H1 (cell line): ENCODE measurements at regions not wholly inside any gene's neighbourhood (a gene's known extent, or its start where the extent isn't known, plus 50 kb on each side); places are given as distances from the start of the nearest gene placed in this dataset.
"Not testable (repeated sequence)": the region's sequence is repeated elsewhere in the genome, so short reads cannot be mapped to it uniquely, and the experiment has no call there.

Experiments used
- CTCF ChIA-PET: fragments of 300-600 bp; sonication (Branson Sonifier 250); formaldehyde crosslinking; loops from one replicate; lab custom pipeline; 2021; ENCODE audit not compliant: partially characterized antibody; lab: Charles Lee
- POLR2A ChIA-PET: fragments of 300-600 bp; sonication (Branson Sonifier 250); formaldehyde crosslinking; loops from one replicate; lab custom pipeline; 2021; ENCODE audit warnings: inconsistent platforms; ENCODE audit not compliant: partially characterized antibody; lab: Charles Lee
- DNase-seq, 2 experiments: peaks; one replicate each; pipeline versions ENCODE4 v3.0.0 to v3.0.0-alpha.2; 2010 to 2022; ENCODE audit warnings: low spot score in 2 of 2, low read depth in 1 of 2, mixed read lengths in 1 of 2
- FAIRE-seq: peaks from 2 replicates; lab custom pipeline; 2011; peaks lifted over from hg19 to GRCh38; lab: Jason Lieb, UNC
- H2AFZ ChIP-seq: 2 replicates; pipeline ENCODE4 v1.8.1; 2012; ENCODE audit warnings: low read length, inconsistent platforms
- H2AK5ac ChIP-seq: 2 replicates; pipeline ENCODE4 v1.6.1; 2013; ENCODE audit warnings: low read depth, low read length
- H2BK120ac ChIP-seq: replicated peaks from 2 replicates; pipeline ENCODE3; 2013; ENCODE audit warnings: low read depth, low read length, inconsistent platforms
- H2BK12ac ChIP-seq: 2 replicates; pipeline ENCODE4 v1.6.1; 2013; ENCODE audit warnings: low read depth, low read length
- H2BK15ac ChIP-seq: 2 replicates; pipeline ENCODE4 v1.6.1; 2013; ENCODE audit warnings: low read length
- H2BK20ac ChIP-seq: 2 replicates; pipeline ENCODE4 v1.6.1; 2013; ENCODE audit warnings: low read length
- H2BK5ac ChIP-seq: 2 replicates; pipeline ENCODE4 v1.6.1; 2013; ENCODE audit warnings: low read depth, low read length
- H3K14ac ChIP-seq: 2 replicates; pipeline ENCODE4 v1.6.1; 2013; ENCODE audit warnings: inconsistent platforms; ENCODE audit not compliant: insufficient read length
- H3K18ac ChIP-seq: 2 replicates; pipeline ENCODE4 v1.6.1; 2013; ENCODE audit warnings: low read length; ENCODE audit errors: extremely low read depth
- H3K23ac ChIP-seq: 2 replicates; pipeline ENCODE4 v1.6.1; 2013; ENCODE audit warnings: inconsistent platforms; ENCODE audit not compliant: insufficient read length
- H3K23me2 ChIP-seq: 2 replicates; pipeline ENCODE4 v1.6.1; 2013; ENCODE audit warnings: low read depth, low read length
- H3K27ac ChIP-seq: 2 replicates; pipeline ENCODE4 v1.6.1; 2011; ENCODE audit warnings: low read depth, low read length, inconsistent platforms
- H3K27me3 ChIP-seq, 4 experiments: replicated peaks in 1 of 4; 1 replicate in 1 of 4; 2 replicates in 3 of 4; pipeline versions ENCODE4 v1.6.1 to v1.8.1; 2011 to 2013; ENCODE audit warnings: low read length in 3 of 4, mild to moderate bottlenecking in 3 of 4, inconsistent platforms in 2 of 4, mixed read lengths in 2 of 4, moderate library complexity in 1 of 4; ENCODE audit not compliant: control insufficient read depth in 3 of 4, insufficient read depth in 3 of 4; ENCODE audit errors: extremely low read depth in 1 of 4
- H3K36me3 ChIP-seq, 4 experiments: 2 replicates each; pipeline versions ENCODE4 v1.6.1 to v1.8.1; 2011 to 2013; ENCODE audit warnings: mild to moderate bottlenecking in 4 of 4, low read length in 3 of 4, moderate library complexity in 2 of 4, control low read depth in 1 of 4, inconsistent platforms in 1 of 4; ENCODE audit not compliant: insufficient read depth in 4 of 4, control insufficient read depth in 2 of 4
- H3K4ac ChIP-seq: replicated peaks from 2 replicates; pipeline ENCODE3; 2013; ENCODE audit warnings: low read length, low read depth, mixed read lengths, inconsistent platforms; ENCODE audit not compliant: insufficient read length
- H3K4me1 ChIP-seq, 4 experiments: replicated peaks in 1 of 4; 1 replicate in 1 of 4; 2 replicates in 3 of 4; pipeline versions ENCODE4 v1.6.1 to v1.8.1; 2011 to 2013; ENCODE audit warnings: low read length in 3 of 4, inconsistent platforms in 2 of 4, mixed read lengths in 1 of 4; ENCODE audit not compliant: insufficient read depth in 4 of 4, control insufficient read depth in 3 of 4
- H3K4me2 ChIP-seq, 2 experiments: 2 replicates each; pipeline versions ENCODE4 v1.6.1 to v1.8.1; 2011 to 2013; ENCODE audit warnings: low read depth in 2 of 2, low read length in 2 of 2, control low read depth in 1 of 2, inconsistent platforms in 1 of 2, mild to moderate bottlenecking in 1 of 2; ENCODE audit not compliant: insufficient read depth in 1 of 2
- H3K4me3 ChIP-seq, 4 experiments: fragments of 200-600, 300-600 bp in 1 of 4; sonication (generic), shearing (Covaris generic), sonication (Bioruptor Twin) in 1 of 4; 2 replicates each; pipeline versions ENCODE4 v1.5.1 to v1.8.1; 2011 to 2016; ENCODE audit warnings: low read length in 4 of 4, low read depth in 3 of 4, control low read depth in 2 of 4, inconsistent platforms in 2 of 4, mild to moderate bottlenecking in 2 of 4, mixed read lengths in 1 of 4, moderate library complexity in 1 of 4; ENCODE audit not compliant: insufficient read depth in 2 of 4; ENCODE audit errors: extremely low read depth in 1 of 4
- H3K56ac ChIP-seq: replicated peaks from 2 replicates; pipeline ENCODE3; 2013; ENCODE audit warnings: low read depth, mild to moderate bottlenecking, mixed read lengths, low read length, inconsistent platforms; ENCODE audit not compliant: insufficient read length
- H3K79me1 ChIP-seq: 2 replicates; pipeline ENCODE4 v1.6.1; 2013; ENCODE audit warnings: low read depth, low read length, control low read depth
- H3K79me2 ChIP-seq, 2 experiments: 2 replicates each; pipeline versions ENCODE4 v1.6.1 to v1.8.1; 2012 to 2013; ENCODE audit warnings: low read length in 2 of 2, mild to moderate bottlenecking in 2 of 2, inconsistent platforms in 1 of 2; ENCODE audit not compliant: insufficient read depth in 2 of 2, control insufficient read depth in 1 of 2
- H3K9ac ChIP-seq, 4 experiments: replicated peaks in 1 of 4; 1 replicate in 1 of 4; 2 replicates in 3 of 4; pipeline versions ENCODE4 v1.6.1 to v1.8.1; 2011 to 2013; ENCODE audit warnings: low read depth in 3 of 4, low read length in 3 of 4, control low read depth in 2 of 4, mild to moderate bottlenecking in 2 of 4, moderate library complexity in 2 of 4, inconsistent platforms in 1 of 4; ENCODE audit errors: extremely low read depth in 1 of 4
- H3K9me3 ChIP-seq, 2 experiments: 2 replicates each; pipeline versions ENCODE4 v1.6.1 to v1.8.1; 2012 to 2013; ENCODE audit warnings: mild to moderate bottlenecking in 2 of 2, moderate library complexity in 2 of 2, control low read depth in 1 of 2, inconsistent platforms in 1 of 2, low read depth in 1 of 2, low read length in 1 of 2, mixed read lengths in 1 of 2; ENCODE audit not compliant: insufficient read depth in 2 of 2
- H4K20me1 ChIP-seq, 2 experiments: replicated peaks in 1 of 2; 2 replicates each; pipeline versions ENCODE3 to v1.8.1; 2011 to 2013; ENCODE audit warnings: inconsistent platforms in 2 of 2, low read length in 2 of 2, mild to moderate bottlenecking in 1 of 2; ENCODE audit not compliant: insufficient read depth in 2 of 2, control insufficient read depth in 1 of 2
- H4K5ac ChIP-seq: 2 replicates; pipeline ENCODE4 v1.6.1; 2013; ENCODE audit warnings: low read length, low read depth, mixed read lengths, inconsistent platforms; ENCODE audit not compliant: insufficient read length
- H4K8ac ChIP-seq: 2 replicates; pipeline ENCODE4 v1.8.0; 2013; ENCODE audit warnings: mild to moderate bottlenecking, moderate library complexity, low read length, inconsistent platforms; ENCODE audit not compliant: insufficient read depth; ENCODE audit errors: extremely low read depth
- H4K91ac ChIP-seq: replicated peaks from 2 replicates; pipeline ENCODE3; 2013; ENCODE audit warnings: low read length, mixed read lengths, inconsistent platforms; ENCODE audit not compliant: insufficient read length
- WGBS, 2 experiments: shearing (Covaris generic) in 1 of 2; methylation state at CpG; one replicate each; pipeline versions ENCODE4 v1.1.6 to v1.1.7; 2013 to 2015; ENCODE audit warnings: low lambda C conversion rate in 2 of 2, mixed read lengths in 2 of 2, inconsistent platforms in 1 of 2, low coverage in 1 of 2, missing lambda C conversion rate in 1 of 2; ENCODE audit not compliant: insufficient replicate concordance in 2 of 2, insufficient coverage in 1 of 2, insufficient read length in 1 of 2; ENCODE audit errors: extremely low coverage in 1 of 2, missing lambda C conversion rate in 1 of 2; 5-methylcytosine and 5-hydroxymethylcytosine counted together

DNA sequence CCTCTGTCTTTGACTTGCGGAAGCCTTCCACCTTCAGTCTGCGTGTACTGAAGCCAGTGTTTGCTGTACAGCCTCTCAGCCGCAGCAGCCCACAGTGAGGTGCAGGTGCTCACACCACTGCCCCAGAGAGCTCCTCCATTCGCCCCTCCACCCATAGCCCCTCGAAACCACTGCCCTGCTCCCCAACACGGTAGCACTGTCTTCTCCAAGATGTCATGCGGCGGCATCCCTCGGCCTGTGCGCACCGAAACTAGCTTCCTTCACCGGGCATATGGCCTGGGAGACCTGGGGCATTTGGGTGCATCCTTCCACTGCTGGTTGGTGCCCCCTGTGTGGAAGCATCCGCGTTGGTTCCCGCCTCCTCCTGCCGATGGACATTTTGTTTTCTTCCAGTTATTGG is 86.8 kb upstream of the LPCAT1 start:
- DNase-seq, H3K4me2 ChIP-seq, POLR2A ChIA-PET, H3K27ac ChIP-seq, FAIRE-seq, H3K4ac ChIP-seq, H3K79me1 ChIP-seq, H2BK12ac ChIP-seq, H3K23ac ChIP-seq, H2BK20ac ChIP-seq, H3K56ac ChIP-seq, H3K9ac ChIP-seq, H2BK5ac ChIP-seq, H3K27me3 ChIP-seq, CTCF ChIA-PET, H4K8ac ChIP-seq, H2AFZ ChIP-seq, H4K91ac ChIP-seq, H3K9me3 ChIP-seq, H3K14ac ChIP-seq, H4K5ac ChIP-seq, H3K79me2 ChIP-seq, H3K18ac ChIP-seq, H3K4me1 ChIP-seq, H2AK5ac ChIP-seq, H3K23me2 ChIP-seq, H4K20me1 ChIP-seq, H2BK120ac ChIP-seq, H2BK15ac ChIP-seq, H3K36me3 ChIP-seq, H3K4me3 ChIP-seq: not testable (repeated sequence)
- 95% methylated on average over 9 of the region's 16 CpGs; no CpG with 5 or more reads in 1 of the 2 experiments for WGBS, 2 experiments

DNA sequence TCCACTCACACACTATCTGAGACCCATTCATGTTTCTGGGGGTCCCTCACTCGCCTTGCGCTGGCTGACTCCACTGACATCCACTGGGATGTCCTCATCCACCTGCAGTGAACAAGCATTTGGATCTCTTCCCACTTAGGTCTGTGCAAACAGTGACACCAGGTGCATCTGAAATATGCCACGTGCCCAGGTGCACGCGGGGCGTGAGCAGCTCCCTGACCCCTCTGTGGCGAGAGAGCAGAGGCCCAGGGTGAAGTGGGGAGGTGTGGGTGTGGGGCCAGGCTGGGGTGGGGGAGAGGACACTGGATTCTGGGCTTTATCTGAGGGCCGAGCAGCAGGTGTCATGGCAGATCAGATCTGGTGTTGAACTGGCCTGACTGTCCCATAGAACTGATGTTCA is 85.4 kb upstream of the LPCAT1 start:
- H3K9ac ChIP-seq, H3K4ac ChIP-seq, H2AK5ac ChIP-seq, POLR2A ChIA-PET, H3K18ac ChIP-seq, FAIRE-seq, H4K5ac ChIP-seq, H3K79me2 ChIP-seq, H3K4me3 ChIP-seq, H3K23ac ChIP-seq, H4K8ac ChIP-seq, H2BK12ac ChIP-seq, H3K4me1 ChIP-seq, H3K27ac ChIP-seq, H3K56ac ChIP-seq, H4K91ac ChIP-seq, H3K27me3 ChIP-seq, H3K36me3 ChIP-seq, H2BK120ac ChIP-seq, H3K9me3 ChIP-seq, DNase-seq, H2AFZ ChIP-seq, H2BK20ac ChIP-seq, H3K14ac ChIP-seq, H4K20me1 ChIP-seq, H3K23me2 ChIP-seq, H2BK15ac ChIP-seq, H3K79me1 ChIP-seq, H3K4me2 ChIP-seq, H2BK5ac ChIP-seq: not testable (repeated sequence)
- WGBS, 2 experiments = 78% methylated on average over 7 of the region's 8 CpGs; no CpG with 5 or more reads in 1 of the 2 experiments
- CTCF ChIA-PET = interaction anchor here (1.1 kb wide), 1 partner anchor 229 kb away, joined by 3 read pairs; no protein-coding TSS in a partner anchor
